Right ventricle myocardium inferior (tissue), 1 donor: ENCODE measurements at regions not wholly inside any gene's neighbourhood (a gene's known extent, or its start where the extent isn't known, plus 50 kb on each side); places are given as distances from the start of the nearest gene placed in this dataset.
"Not testable (repeated sequence)": the region's sequence is repeated elsewhere in the genome, so short reads cannot be mapped to it uniquely, and the experiment has no call there.

ENCODE experiments used
- ATAC-seq: fragments of 200-7000 bp; cut with Tn5 transposase; one replicate; pipeline ENCODE4 v1.9.1; 2020; ENCODE audit warnings: mild to moderate bottlenecking, moderate library complexity
- DNase-seq: peaks from one replicate; pipeline ENCODE4 v3.0.0; 2021; ENCODE audit errors: missing footprints
- intact Hi-C: fragments of 100-400 bp; cut with DNase I; formaldehyde crosslinking; loops from one replicate; pipeline ENCODE4 v1.11.0; 2022
- donor health status: DM: no; HTN: yes; CAD: no; lungs with severe emphysema.

DNA sequence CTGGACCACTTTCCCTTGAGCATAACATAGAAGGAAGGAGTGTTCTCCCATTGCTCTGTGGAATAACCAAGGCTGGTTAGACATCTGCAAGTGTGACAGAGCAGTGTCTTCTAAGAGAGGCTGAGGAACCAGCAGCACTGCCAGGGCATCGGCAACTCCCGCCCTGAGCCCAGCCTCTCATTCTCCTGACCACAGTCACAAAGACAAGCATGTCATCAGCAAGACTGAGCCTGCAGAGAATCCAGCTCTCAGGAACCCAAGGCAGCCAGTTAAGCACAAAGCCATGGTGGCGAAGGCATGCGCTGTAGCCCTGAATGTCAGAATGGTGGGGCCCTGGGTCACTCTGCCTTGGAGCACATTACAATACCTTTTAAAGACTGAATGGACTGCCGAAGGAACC is 253.9 kb downstream of the AGTPBP1 start:
- no peak for DNase-seq
- intact Hi-C loops: no loop called here
- no peak for ATAC-seq

DNA sequence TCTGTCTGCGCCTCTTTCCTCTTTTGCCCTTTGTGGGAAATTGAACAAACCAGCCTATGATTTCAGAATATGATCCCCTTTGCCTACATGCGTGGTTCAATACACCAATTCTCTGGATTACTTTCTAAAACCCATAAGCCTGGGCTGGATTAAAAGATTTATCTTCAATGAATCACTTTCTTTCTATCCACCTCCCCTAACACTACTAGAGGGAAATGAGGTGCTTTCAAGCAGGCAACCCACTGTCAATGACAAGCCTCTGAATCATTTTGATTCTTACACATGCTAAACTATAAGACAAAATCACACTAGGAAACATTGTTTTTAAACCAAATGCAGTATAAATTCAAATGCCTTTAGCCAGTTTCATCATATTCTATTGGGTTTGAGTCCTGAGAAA is 257.5 kb downstream of the AGTPBP1 start:
- ATAC-seq (no peak), DNase-seq (no peak)
- intact Hi-C loops: no loop called here

DNA sequence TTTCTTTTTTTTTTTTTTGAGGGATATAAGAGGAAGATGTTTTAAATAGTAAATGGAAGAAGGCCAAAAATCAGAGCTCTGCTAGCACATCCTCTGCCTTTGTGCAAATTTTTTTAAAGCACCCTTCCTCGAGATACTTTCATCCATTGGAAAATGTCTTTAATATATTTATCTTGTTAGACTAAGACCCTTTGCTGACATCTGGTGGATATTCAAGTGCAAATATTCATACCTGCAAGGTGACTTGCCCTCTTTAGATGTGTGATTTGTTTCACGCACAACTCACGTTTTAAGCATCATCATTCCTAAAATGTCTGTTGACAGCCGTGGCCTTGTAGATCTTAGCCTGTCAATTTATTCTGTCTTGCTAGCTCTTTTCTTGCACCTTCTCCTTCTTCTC is 258.5 kb downstream of the AGTPBP1 start:
- ATAC-seq: no peak
- DNase-seq: no peak
- intact Hi-C loops: no loop called here

DNA sequence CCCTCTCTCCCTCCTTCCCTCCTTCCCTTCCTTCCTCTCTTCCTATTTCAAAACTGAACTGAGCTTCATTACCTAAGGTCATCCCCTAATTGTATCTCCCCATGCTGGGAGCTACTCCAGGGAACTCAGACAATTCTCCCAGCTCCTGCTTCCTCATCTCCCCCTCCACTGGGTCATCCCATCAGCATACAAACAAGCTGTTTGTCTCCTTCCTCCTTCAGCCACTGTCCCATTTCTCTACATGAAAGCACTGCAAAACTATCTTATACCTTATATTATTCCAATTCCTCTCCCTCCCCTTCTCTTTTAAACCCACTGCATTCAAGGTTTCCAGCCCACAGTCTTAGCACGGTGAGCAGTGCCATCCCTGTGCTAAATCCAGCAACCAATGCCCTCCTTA is 262.4 kb downstream of the AGTPBP1 start:
- intact Hi-C loops: loop anchor here (10.0 kb wide), 1 partner anchor 55 kb away; no protein-coding TSS in a partner anchor
- ATAC-seq: peak; percentile 31
- no peak for DNase-seq

DNA sequence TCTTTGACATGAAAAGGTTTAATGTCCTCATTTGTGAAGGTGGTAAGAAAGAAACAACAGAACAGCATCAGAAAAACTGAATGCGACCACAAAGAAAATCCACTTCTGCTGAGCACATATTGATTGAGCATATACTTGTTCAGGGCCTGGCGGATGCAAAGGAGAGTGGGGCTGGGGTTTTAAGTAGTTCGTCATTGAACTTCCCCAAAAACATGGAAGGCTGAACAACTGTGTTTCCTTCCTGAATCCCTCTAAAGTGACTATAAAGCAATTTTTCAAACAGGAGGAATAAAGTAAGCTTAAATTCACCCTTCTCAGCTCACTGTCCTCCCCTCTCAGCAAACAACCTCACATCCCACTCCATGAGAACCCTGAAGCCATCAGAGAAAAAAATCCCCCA is 262.9 kb downstream of the AGTPBP1 start:
- peak; percentile 65 for ATAC-seq
- intact Hi-C loops: loop anchor here (10.0 kb wide), 1 partner anchor 54 kb away; no protein-coding TSS in a partner anchor
- no peak for DNase-seq

DNA sequence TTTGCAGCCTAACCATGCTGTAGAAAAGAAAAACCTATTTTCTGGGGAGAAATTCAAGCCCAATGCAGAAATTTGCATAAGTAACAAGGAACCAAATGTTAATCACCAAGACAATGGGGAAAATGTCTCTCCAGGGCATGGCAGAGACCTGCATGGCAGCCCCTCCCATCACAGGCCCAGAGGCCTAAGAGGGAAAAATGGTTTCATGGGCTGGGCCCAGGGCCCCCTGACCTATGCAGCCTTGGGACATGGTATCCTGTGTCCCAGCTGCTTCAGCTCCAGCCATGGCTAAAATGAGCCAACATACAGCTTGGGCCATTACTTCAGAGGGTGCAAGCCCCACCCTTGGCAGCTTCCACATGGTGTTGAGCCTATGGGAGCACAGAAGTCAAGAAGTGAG is 266.9 kb downstream of the AGTPBP1 start:
- not testable (repeated sequence) for ATAC-seq, DNase-seq
- intact Hi-C loops: loop anchor here (10.0 kb wide), 1 partner anchor 50 kb away; no protein-coding TSS in a partner anchor

DNA sequence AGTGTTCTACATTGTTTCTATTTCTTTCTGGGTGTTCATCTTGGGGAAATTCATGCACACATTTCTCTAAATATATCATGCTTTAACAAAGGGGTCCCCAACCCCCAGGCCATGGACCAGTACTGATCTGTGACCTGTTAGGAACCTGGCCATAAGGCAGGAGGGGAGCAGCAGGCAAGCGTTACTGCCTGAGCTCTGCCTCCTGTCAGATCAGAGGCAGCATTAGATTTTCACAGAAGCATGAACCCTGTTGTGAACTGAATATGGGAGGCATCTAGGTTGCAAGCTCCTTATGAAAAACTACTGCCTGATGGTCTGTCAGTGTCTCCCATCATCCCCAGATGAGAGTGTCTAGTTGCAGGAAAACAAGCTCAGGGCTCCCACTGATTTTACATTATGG is 270.0 kb downstream of the AGTPBP1 start:
- DNase-seq: no peak
- no peak for ATAC-seq
- intact Hi-C loops: loop anchor here (10.0 kb wide), 1 partner anchor 47 kb away; no protein-coding TSS in a partner anchor

DNA sequence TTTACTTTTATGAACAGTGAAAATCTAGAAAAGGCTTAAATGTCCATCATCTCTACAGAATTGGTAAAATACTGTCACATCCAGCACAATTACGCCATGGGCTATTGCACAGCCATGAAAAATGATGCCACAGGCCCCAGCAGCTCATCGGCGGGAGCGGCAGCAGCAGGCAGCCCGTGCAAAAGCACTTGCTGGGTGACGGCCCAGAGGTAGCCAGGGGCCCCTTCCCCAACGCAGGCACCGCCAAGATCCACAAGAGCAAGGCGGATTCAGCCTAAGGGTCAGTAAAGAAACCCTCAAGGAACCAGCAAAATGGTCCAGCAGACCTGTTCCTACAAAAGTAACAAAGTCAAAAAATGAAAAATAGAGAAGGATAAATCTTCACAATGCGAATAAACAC is 272.7 kb downstream of the AGTPBP1 start:
- DNase-seq: no peak
- intact Hi-C loops: no loop called here
- ATAC-seq: no peak

DNA sequence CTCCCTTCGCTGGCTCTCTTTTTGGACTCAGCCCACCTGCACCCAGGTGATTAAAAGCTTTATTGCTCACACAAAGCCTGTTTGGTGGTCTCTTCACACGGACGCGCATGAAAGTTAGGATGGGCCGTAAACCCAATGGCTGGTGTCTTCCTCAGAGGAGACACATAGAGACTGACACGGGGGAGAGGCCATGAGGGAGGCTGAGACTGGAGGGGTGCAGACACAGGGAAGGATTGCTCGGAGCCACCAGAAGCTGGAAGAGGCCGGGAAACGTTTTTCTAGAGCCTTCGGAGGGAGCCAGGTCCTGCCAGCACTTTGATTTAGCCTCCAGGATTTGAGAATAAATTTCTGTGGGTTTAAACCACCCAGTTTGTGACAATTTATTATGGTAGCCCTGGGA is 274.9 kb downstream of the AGTPBP1 start:
- intact Hi-C loops: no loop called here
- no peak for ATAC-seq
- no peak for DNase-seq

DNA sequence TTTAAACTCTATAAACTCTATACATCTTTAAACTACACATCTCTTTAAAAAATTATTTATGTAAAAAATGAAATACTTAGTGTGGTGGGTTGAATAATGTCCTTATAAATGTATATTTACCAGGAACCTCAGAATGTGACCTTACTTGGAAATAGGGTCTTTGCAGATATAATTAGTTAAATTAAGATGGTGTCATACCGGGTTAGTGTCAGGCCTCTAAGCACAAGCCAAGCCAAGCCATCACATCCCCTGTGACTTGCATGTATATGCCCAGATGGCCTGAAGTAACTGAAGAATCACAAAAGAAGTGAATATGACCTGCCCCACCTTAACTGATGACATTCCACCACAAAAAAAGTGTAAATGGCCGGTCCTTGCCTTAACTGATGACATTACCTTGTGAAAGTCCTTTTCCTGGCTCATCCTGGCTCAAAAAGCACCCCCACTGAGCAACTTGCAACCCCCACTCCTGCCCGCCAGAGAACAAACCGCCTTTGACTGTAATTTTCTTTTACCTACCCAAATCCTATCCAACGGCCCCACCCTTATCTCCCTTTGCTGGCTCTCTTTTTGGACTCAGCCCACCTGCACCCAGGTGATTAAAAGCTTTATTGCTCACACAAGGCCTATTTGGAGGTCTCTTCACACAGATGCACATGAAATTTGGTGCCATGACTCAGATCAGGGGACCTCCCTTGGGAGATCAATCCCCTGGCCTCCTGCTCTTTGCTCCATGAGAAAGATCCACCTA is 283.5 kb downstream of the AGTPBP1 start:
- not testable (repeated sequence) for ATAC-seq
- intact Hi-C loops: loop anchor here (10.0 kb wide), 1 partner anchor 67 kb away; no protein-coding TSS in a partner anchor

DNA sequence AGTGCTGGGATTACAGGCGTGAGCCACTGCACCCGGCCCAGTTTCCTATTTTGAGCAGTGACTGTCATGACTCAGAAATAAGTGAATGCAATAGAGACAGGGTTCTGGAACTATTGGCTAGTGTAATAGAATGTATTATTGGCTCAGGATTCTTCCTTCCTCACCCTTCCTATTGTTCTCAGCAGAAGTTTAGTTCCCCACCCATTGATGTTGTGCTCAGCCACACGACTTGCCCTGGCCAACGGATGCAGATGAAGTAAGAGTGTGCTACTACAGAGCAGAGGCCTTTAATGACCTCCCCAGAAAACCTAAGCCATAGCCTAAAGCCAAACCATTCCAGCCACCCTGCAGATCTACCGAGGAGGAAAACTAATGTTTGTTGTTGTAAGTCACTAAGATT is 287.9 kb downstream of the AGTPBP1 start:
- ATAC-seq (peak; percentile 34), DNase-seq (no peak)
- intact Hi-C loops: loop anchor here (10.0 kb wide), 1 partner anchor 71 kb away; no protein-coding TSS in a partner anchor

More for the DNA sequence above, 283.5 kb downstream of the AGTPBP1 start:
- DNase-seq: not testable (repeated sequence)

DNA sequence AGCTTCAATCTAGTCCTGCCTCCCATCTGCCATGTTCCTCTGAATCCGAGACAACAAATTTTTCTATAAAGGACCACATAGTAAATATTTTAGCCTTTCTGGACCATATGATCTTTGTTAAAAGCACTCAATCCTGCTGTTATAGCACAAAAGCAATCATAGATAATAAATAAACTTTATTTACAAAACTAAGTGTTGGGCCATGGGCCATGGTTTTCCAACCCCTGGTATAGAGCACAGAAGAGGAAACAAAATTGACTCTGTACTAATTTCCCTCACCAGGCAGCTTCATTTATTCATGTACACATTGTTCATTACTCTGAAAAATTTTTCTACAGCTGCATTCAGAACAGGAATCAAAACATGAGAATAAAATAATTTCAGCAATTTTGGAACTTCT is 288.9 kb downstream of the AGTPBP1 start:
- DNase-seq (no peak), ATAC-seq (no peak)
- intact Hi-C loops: loop anchor here (10.0 kb wide), 1 partner anchor 72 kb away; no protein-coding TSS in a partner anchor

DNA sequence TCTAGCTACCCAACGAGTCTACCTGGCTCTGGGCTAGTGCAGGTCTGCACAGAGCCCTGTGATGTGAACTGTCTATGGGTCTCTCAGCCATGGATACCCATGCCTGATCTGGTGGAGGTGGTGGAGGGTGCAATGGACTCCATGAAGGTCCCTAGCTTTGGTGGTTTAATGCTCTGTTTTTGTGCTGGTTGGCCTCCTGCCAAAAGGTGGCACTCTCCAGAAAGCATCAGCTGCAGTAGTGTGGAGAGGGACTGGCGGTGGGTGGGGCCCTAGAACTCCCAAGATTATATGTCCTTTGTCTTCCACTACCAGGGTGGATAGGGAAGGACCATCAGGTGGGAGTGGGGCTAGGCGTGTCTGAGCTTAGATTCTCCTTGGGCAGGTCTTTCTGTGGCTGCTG is 290.1 kb downstream of the AGTPBP1 start:
- ATAC-seq: no peak
- DNase-seq: no peak
- intact Hi-C loops: loop anchor here (10.0 kb wide), 1 partner anchor 73 kb away; no protein-coding TSS in a partner anchor

DNA sequence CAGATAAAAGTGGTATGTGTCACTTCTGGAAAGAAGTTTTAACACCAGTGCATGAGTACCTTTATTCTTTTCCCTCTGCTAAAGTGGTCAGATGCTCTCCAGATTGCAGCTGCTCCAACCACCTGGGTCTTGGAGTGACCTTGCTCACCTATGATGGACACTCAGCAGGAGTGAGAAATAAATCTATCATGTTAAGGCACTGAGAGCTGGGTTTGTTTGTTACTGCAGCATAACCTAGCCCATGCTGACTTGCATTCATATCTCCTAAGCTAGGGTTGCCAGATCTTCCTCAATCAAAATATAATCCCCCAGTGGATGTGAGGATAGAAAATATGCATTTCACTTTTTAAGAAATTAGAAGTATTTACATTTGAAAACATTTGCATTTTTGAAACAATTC is 295.9 kb downstream of the AGTPBP1 start:
- intact Hi-C loops: no loop called here
- DNase-seq (no peak), ATAC-seq (no peak)

DNA sequence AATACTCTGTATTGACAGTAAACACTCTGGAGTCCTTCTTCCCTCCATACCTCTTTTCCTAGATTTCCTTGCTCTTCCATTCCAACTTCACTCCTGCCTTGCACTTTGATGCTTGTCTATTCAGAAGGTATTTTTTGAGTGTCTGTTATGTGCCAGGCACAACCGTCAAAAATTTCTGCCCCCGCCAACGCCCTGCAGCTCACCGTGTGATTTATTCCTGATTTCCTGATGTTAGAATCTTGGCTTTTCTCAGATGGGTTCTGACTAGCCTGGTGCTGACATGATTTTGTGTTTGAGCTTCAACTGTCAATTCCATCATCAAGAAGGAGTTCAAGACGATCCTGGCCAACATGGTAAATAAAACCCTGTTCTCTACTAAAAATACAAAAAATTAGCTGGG is 297.5 kb downstream of the AGTPBP1 start:
- no peak for ATAC-seq
- intact Hi-C loops: no loop called here
- DNase-seq: no peak

DNA sequence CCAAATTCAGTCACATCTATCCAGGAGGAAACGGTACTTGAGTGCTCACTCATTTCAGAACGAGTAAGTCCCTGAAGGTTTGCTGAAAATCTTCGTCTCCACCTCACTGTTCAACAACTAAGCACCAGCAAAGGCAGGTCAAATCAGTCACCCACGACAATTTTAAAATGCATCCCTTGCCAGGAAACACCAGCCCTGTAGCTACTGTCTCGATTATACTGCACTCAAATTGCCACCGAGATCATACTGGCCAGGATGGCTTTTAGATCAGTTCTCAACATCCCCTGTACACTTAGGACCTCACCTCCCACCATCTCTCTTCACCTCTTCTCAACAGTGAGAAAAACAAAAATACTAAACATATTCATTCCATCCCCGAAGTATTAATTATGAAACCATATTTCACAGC is 298.6 kb downstream of the AGTPBP1 start:
- ATAC-seq (no peak), DNase-seq (no peak)
- intact Hi-C loops: no loop called here

DNA sequence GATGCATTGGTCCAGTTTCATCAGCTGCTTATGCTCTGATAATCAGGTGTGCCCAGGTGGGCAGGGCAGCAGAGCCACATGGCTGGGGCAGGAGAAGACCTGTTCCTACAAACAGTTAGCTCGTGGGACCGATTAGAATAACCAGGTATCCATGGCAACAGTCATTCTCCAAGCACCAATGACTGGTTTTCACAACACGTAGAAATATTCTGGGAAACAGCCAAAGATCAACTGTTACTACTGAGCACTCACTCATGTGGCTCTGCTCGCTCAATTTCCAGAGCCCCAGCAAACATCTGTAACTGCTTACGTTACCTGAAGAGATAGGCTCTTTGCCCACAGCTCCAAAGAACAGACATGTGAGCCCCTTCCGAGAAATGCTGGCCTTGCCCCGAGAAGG is 302.0 kb downstream of the AGTPBP1 start:
- no peak for DNase-seq
- intact Hi-C loops: no loop called here
- no peak for ATAC-seq

DNA sequence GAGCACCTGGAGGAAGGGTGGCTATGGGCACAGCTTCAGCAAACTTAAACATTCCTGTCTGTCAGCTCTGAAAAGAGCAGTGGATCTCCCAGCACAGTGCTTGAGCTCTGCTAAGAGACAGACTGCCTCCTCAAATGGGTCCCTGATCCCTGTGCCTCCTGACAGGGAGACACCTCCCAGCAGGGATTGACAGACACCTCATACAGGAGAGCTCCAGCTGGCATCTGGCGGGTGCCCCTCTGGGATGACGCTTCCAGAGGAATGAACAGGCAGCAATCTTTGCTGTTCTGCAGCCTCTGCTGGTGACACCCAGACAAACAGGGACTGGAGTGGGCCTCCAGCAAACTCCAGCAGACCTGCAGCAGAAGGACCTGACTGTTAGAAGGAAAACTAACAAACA is 307.8 kb downstream of the AGTPBP1 start:
- intact Hi-C loops, ATAC-seq, DNase-seq: not testable (repeated sequence)

DNA sequence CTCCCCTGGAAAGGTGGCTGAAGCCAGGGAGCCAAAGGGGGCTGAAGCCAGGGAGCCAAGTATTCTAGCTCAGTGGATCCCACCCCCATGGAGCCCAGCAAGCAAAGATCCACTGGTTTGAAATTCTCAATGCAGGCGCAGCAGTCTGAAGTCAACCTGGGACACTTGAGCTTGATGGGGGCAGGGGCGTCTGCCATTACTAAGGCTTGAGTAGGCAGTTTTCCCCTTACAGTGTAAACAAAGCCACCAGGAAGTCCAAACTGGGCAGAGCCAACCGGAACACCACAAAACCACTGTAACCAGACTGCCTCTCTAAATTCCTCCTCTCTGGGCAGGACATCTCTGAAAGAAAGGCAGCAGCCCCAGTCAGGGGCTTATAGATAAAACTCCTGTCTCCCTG is 308.2 kb downstream of the AGTPBP1 start:
- intact Hi-C loops, DNase-seq, ATAC-seq: not testable (repeated sequence)

DNA sequence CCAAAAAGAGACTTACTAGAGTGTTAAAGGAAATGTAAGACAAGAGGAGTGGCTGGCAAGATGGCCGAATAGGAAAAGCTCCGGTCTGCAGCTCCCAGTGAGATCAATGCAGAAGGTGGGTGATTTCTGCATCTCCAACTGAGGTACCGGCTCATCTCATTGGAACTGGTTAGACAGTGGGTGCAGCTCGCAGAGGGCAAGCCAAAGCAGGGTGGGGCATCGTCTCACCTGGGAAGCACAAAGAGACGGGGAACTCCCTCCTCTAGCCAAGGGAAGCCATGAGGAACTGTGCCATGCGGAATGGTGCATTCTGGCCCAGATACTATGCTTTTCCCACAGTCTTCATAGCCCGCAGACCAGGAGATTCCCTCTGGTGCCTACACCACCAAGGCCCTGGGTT is 308.7 kb downstream of the AGTPBP1 start:
- intact Hi-C loops: no loop called here
- ATAC-seq: no peak
- no peak for DNase-seq
